ENCODE measurements at regions not wholly inside any gene's neighbourhood (a gene's known extent, or its start where the extent isn't known, plus 50 kb on each side); places are given as distances from the start of the nearest gene placed in this dataset.

GRCh38 chr5:103374473-103374963 lies 116.0 kb downstream of the MACIR start:
- no peak for FAIRE-seq

- FAIRE-seq = no peak
These were observed 115.3 kb downstream of the MACIR start for GRCh38 chr5:103373597-103374472.

- no peak for FAIRE-seq
These were observed 112.6 kb downstream of the MACIR start for GRCh38 chr5:103371046-103371607.

- FAIRE-seq = no peak
These were observed 110.9 kb downstream of the MACIR start for GRCh38 chr5:103369125-103370120.

GRCh38 chr5:103367702-103368101 lies 109.1 kb downstream of the MACIR start:
- FAIRE-seq = no peak

GRCh38 chr5:103366918-103367549 lies 108.5 kb downstream of the MACIR start:
- no peak for FAIRE-seq

GRCh38 chr5:103364074-103364473 lies 105.5 kb downstream of the MACIR start:
- FAIRE-seq = no peak

- FAIRE-seq = no peak
These were observed 103.6 kb downstream of the MACIR start for GRCh38 chr5:103362211-103362610.

- no peak for FAIRE-seq
These were observed 101.9 kb downstream of the MACIR start for GRCh38 chr5:103360475-103360874.

GRCh38 chr5:103358305-103358995 lies 99.9 kb downstream of the MACIR start:
- no peak for FAIRE-seq

GRCh38 chr5:103357636-103358035 lies 99.1 kb downstream of the MACIR start:
- no peak for FAIRE-seq

GRCh38 chr5:103356350-103357091 lies 98.0 kb downstream of the MACIR start:
- no peak for FAIRE-seq

- no peak for FAIRE-seq
These were observed 97.0 kb downstream of the MACIR start for GRCh38 chr5:103355579-103355978.

GRCh38 chr5:103354446-103354845 lies 95.9 kb downstream of the MACIR start:
- no peak for FAIRE-seq

- no peak for FAIRE-seq
These were observed 95.0 kb downstream of the MACIR start for GRCh38 chr5:103353581-103353980.

GRCh38 chr5:103347716-103348423 lies 89.3 kb downstream of the MACIR start:
- no peak for FAIRE-seq

- FAIRE-seq = no peak
These were observed 87.7 kb downstream of the MACIR start for GRCh38 chr5:103346162-103346748.

- no peak for FAIRE-seq
These were observed 86.9 kb downstream of the MACIR start for GRCh38 chr5:103345461-103345860.

- no peak for FAIRE-seq
These were observed 82.3 kb downstream of the MACIR start for GRCh38 chr5:103340717-103341388.

All from A204.1 (cell line).